ENCODE measurements at regions not wholly inside any gene's neighbourhood (a gene's known extent, or its start where the extent isn't known, plus 50 kb on each side); places are given as distances from the start of the nearest gene placed in this dataset.

DNA sequence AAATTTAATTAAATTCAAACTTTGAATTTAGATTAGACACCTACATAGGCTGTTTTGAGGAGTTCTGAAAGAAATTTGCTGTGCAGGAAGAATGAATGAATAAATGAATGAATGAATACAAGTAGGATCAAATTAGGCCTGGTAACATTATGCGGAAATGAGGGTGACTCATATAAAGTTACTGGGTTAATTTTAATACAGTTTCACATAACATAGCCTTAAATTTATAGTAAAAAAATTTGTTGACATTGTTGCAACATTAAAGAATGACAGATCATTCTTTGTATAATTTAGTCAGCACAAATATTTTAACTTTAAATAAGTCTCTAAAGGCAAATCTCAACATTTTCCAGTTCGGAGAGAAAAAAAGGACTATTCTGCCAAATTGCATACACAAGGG, 1293.1 kb upstream of the SLC39A10 start:
- TF ChIP-seq, protein P1, sequence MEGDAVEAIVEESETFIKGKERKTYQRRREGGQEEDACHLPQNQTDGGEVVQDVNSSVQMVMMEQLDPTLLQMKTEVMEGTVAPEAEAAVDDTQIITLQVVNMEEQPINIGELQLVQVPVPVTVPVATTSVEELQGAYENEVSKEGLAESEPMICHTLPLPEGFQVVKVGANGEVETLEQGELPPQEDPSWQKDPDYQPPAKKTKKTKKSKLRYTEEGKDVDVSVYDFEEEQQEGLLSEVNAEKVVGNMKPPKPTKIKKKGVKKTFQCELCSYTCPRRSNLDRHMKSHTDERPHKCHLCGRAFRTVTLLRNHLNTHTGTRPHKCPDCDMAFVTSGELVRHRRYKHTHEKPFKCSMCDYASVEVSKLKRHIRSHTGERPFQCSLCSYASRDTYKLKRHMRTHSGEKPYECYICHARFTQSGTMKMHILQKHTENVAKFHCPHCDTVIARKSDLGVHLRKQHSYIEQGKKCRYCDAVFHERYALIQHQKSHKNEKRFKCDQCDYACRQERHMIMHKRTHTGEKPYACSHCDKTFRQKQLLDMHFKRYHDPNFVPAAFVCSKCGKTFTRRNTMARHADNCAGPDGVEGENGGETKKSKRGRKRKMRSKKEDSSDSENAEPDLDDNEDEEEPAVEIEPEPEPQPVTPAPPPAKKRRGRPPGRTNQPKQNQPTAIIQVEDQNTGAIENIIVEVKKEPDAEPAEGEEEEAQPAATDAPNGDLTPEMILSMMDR (IDR thresholded peaks at IDR 0.05; ENCODE audit: borderline replicate concordance, insufficient read depth, low read depth, low read length), result no peak
- no peak overlapping the region for H3K4me3 ChIP-seq (ENCODE audit: low read depth, low read length)

DNA sequence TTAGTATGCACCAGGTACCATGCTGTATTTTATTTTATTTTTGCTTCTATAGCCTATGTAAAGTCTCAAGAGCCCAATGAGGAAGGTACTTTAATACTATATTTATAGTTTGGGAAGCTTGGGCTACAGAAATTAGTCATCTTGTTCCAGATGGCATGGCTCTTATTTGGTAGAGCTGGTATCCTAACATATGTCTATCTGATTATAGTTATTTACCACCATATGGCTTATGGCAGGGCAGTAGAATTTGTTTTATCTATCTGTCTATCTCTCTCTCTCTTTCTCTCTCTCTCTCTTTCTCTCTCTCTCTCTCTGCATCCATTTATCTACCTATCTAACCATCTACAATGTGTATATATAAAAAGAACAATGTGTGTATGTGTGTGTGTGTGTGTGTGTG, 1293.7 kb upstream of the SLC39A10 start:
- H3K4me3 ChIP-seq (ENCODE audit: low read depth, low read length), result no peak overlapping the region
- TF ChIP-seq, protein P1 (IDR thresholded peaks at IDR 0.05; ENCODE audit: borderline replicate concordance, insufficient read depth, low read depth, low read length), result no peak

DNA sequence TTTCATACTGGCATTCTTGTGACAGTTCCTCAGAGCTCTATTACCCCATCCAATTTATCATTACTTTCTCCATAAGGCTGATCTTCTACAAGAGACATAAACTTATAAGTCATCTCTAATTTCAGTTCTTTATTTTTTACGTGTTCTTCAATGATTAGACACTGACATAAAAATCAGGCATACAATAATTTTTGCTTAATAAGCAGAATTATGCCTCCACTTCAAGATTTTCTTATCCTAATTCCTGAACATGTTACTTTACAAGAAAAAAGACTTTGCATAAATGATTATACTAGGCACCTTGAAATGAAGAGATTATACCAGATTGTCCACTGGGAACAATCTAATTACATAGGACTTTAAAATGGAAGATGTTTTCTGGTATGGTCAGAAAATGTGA, 1304.5 kb upstream of the SLC39A10 start:
- TF ChIP-seq, protein P1 (IDR thresholded peaks at IDR 0.05; ENCODE audit: borderline replicate concordance, insufficient read depth, low read depth, low read length), result no peak

DNA sequence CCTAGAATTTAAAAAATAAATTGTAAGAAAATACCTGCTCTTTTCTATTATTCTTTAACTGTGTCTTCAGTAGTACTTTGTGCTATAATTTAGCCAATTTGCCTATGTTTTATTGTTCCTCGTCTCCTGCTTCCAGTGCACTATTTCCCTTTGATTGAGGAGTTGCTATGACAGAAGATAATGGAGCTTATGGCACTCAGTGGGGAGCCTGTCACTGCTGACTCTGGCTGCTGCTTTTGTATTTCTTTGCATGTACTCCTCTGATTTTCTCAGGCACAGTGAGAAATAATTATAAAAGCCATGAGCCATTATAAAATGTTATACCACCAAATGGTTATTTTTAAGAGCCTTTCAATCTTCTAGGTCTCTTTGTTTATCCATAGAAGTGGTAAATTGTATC, 1310.8 kb upstream of the SLC39A10 start:
- H3K4me3 ChIP-seq (ENCODE audit: low read depth, low read length), result no peak overlapping the region
- TF ChIP-seq, protein P1 (IDR thresholded peaks at IDR 0.05; ENCODE audit: borderline replicate concordance, insufficient read depth, low read depth, low read length), result no peak

More for the DNA sequence above, 1304.5 kb upstream of the SLC39A10 start:
- no peak overlapping the region for H3K4me3 ChIP-seq (ENCODE audit: low read depth, low read length)

DNA sequence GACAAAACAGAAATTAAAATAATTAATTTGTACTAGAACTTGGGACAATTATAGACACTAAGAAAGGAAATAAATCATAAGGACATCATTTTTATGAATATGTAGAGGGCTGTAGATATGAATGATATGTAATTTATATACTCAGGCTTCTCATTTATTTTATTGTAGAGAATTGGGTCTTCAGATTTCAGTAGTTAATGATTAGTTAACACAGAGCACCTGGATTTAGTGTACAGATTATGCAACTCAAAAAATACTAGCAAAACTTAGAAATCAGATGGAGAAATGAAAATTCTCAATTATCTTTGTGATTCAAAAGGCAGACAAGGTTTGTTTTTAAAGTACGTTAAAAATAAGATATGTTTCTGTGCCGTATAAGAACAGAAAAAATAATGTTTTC, 1311.7 kb upstream of the SLC39A10 start:
- H3K4me3 ChIP-seq (ENCODE audit: low read depth, low read length), result no peak overlapping the region
- TF ChIP-seq, protein P1 (IDR thresholded peaks at IDR 0.05; ENCODE audit: borderline replicate concordance, insufficient read depth, low read depth, low read length), result no peak

DNA sequence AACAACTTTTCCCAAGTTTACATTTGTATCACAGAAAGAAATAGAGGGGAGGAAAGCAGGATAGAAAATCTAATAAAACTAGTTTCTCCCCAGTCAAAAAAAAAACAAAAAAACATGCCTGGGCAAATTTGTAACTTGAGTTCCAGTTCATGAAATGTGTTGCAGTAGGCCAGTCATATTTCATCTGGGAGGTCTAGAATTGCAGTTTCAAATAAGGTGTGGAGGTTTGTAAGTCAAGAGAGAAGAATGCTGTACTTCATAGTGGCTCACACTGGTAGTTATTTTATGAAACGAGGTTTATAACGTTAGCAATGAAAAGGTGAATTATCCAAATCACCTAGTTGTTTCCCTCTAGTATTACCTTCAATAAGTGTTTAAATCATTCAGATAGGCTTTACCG, 1313.9 kb upstream of the SLC39A10 start:
- H3K4me3 ChIP-seq (ENCODE audit: low read depth, low read length), result no peak overlapping the region
- TF ChIP-seq, protein P1 (IDR thresholded peaks at IDR 0.05; ENCODE audit: borderline replicate concordance, insufficient read depth, low read depth, low read length), result no peak

DNA sequence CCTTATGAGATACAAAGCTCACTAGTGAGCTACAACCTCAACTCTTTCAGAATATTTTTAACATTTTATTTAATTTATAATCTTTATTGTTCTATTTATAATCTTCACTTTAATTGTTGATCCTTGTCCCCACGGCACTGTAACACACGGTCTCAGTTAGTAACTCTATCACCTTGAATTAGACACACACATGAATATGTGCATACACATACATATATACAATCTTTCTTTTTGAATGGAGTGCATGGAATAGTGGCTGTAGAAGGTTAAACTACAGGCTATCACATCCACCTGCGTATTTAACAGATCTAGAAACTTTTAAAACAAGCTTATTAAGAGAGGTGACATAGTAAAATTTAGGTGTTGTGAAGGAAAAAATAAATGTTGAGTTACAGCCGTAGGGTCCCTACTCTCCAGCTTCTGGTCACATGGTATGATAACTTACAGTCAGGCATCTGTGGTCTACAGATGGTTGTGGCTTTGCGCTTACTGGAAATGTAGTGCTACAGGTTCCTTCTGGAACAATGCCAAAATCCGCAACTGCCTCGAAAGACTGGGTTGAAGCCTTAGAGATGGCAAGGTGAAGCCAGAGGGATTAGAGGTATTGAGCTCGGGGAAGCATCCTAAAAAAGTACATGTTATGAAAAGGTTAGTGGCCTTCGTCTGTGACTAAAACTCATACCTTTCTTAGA, 1324.1 kb upstream of the SLC39A10 start:
- H3K4me3 ChIP-seq (ENCODE audit: low read depth, low read length), result no peak overlapping the region
- TF ChIP-seq, protein P1 (IDR thresholded peaks at IDR 0.05; ENCODE audit: borderline replicate concordance, insufficient read depth, low read depth, low read length), result no peak
